Activated CD8-positive, alpha-beta memory T cell treated with anti-CD3 and anti-CD28 coated beads, Interleukin-2, amount 50 U/mL, for 24 hours (primary cell): ENCODE measurements at regions not wholly inside any gene's neighbourhood (a gene's known extent, or its start where the extent isn't known, plus 50 kb on each side); places are given as distances from the start of the nearest gene placed in this dataset.

ENCODE experiments used
- DNase-seq: peaks from one replicate; pipeline ENCODE4 v3.0.0-alpha.2; 2020; ENCODE audit errors: extremely low read depth

DNA sequence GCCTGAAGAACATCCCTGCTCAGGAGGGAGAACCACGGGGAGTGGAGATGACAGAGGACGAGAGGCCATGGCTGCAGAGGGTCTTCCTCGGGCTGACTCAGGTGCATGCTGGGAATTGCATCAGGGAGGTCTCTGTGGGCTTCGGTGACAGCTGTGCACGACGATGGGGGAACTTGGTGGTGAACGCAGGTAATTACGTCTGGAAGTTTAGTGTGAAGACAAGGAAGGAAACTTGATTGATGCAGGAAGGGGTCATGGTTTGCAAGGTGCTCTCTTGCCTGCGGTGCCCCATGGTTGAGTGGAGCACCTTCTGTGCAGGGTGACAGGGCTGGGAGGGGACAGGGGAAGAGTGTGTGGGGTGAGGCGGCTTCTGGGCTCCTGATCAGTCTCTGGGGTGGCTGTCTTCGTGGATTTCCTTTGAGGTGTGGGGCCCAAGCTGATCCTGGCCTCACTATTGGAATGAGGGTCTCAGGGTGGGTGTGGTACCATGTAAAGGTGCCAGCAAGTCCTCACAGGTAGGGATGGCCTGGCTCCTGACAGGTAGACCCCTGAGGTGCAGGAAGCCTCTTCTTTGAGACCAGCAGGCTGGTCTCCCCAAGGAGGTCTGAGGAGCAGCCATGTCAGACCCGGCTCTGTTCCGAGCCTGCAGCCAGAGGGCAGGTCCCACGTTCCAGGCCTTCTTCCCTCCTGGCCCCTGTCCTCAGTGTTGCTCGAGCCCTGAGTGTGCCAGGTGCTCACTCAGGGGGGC, 1020.1 kb downstream of the TBC1D22A start:
- no peak for DNase-seq

DNA sequence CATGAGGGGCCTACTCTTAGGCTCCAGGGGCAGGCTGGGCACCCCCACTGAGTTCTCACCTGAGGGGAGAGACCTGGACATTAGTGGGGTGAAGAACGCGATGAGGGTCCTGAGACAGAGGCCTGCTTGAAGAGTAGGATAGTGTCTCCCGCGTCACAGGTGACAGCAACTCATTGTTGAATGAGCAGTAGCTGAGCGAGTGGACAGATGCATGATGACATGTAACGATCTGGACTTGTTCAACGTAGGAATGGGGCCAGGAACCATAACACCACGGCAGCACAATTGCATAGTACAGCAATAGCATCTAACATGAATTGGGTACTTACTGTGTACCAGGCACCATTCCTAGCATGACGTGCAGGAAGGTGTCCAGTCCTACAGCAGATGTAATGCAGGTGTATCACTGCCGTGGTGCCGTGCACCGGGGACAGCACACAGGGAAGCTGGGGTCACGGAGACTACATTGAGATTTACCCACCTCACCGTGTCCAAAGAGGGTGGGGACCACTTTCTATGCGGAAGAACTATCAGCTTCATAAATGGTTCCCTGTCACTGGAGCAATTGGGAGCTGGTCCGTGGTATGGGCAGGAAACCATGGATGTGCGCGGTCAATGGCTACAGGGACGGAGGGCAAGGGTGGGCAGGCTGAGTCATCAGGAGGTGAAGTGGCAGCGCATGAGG, 1019.1 kb downstream of the TBC1D22A start:
- DNase-seq, result no peak

DNA sequence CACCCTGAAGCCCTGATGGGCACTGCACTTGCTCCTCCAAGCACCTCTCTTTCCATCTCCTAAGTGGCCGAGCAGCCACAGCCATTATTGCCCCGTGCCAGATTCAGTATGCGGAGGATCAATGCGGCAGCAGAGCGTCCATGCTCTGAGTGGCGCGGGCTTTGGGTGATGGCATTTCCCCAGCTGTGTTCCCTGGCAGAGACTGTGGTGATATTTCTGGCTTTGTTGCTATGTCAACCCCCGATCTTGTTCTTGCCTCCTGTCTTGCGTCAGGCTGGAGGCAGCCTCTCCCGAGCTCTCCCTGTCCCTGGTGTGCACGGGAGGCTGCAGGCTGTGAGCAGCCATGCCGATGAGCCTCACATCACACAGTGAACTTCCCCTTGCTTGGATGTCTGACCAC, 1018.6 kb downstream of the TBC1D22A start:
- DNase-seq, result no peak

DNA sequence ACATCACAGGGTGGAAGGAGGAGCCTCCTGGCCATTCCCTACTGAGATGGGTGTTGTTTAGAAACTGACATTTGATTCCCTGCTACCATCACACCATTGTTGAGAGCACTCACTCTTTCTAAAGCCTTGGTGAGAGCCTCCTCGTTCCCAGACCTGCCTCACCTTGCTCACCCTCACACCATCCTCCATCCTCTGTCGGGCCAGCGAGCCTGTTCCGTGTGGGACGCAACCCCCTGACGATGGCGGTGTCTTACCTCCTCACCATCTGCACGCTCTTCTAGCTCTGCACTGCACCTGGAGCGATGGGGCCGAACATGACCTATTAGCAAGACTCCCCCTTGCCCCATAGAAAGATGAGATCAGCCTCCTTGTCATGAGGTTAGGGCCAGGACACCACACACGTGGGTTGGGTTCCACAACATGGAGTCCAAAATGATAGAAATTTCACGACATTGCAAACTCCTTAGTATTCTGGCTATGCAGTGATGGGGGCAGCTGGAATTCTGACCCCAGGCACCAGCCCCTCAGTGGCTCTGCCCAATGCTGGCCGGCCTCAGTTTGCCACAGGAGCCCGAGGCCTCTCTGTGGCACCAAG, 1017.9 kb downstream of the TBC1D22A start:
- no peak for DNase-seq

DNA sequence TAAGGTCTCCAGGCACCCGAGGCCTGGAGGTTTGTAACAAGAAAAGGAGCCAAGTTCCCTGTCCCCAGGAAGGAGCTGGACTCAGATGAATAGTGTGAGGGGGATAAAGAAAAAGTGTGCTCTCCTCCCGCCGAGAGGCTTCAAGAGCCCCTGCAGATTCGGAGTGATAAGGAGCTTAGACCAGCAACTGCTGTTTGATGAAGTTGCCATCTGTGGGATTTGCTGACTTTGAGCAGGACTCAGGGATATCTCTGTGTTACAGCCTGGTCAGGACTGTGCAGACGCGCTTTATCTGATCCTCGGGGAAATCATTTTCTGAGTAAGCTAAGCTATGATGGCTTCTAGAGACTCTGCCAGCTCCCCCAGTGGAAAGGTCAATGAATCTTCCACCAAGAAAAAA, 1017.0 kb downstream of the TBC1D22A start:
- no peak for DNase-seq

DNA sequence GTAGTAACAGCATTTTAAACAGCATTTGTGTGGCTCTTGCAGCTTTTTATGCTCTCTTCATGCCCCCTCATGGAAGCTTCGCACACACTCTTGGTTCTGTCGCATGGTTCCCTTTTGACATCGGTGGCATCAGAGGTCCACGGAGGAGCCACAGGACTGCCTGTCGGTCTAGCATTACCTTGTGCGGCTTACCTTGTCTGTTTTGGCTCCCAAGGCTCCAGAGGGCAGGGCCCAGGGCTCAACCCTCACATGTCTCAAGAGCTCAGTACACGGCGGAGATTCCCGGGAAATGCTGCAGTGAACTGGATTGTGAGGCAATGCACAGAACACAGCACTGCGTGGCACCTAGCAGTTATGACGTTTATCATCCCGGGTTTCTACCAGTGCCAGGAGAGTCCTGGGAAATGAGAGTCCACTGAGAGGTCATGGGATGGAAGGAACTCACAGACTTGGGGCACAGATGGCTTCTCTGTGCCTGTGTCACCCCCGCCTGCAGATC, 1015.8 kb downstream of the TBC1D22A start:
- DNase-seq, result no peak

DNA sequence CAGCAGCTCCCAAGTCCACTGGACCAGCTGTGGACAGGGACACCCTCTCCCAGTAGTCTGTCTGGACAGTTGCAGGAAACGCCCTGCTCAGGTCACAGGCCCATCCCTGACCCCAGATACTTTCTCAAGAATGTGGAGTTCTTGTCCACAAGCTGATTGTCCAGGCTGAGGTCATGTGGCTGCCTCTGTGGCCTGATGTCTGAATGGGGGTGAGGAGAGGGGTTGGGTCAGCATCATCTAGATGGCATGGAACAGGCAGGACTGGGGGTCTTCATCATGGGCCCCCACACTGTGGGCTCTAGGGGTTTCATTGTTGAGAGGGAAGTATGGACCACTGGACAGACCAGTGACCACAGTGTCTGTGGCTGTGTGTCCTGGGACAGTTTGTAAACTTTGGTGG, 1015.0 kb downstream of the TBC1D22A start:
- DNase-seq, result no peak

DNA sequence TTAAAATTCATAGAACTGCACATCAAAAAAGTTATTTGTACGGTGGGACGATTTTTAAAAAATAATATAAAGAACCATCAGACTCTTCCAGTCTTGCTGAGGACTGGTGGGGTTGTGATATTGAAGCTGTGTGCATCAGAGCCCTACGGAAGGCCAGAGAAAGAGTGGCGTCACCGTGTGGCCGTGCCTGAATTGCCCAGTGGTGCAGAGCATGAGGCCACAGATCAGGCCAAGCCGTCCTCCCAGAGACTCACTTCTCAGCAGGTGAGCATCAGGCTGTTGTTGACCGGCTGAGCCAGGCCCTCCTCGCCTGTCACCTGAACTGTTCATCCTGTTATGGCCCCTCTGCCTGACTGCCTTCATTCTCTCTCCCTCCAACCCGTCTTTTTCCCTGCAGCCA, 1013.9 kb downstream of the TBC1D22A start:
- DNase-seq, result no peak

DNA sequence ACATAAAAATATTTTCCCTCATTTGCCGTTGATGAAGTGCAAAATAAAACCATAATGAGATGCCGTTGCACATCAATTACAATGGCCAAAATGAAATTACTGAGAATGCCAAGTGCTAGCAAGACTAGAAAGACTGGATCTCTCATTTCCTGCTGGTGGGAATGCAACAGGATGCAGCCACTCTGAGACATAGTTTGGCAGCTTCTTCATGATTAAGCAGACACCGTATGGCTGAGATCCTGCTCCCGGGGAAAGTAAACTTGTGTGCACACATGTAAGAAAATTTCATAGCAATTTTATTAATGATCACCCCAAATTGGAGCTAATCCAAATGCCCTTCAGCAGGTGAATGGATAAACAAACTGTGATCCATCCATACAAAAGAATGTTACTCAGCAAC, 1013.2 kb downstream of the TBC1D22A start:
- DNase-seq, result no peak

DNA sequence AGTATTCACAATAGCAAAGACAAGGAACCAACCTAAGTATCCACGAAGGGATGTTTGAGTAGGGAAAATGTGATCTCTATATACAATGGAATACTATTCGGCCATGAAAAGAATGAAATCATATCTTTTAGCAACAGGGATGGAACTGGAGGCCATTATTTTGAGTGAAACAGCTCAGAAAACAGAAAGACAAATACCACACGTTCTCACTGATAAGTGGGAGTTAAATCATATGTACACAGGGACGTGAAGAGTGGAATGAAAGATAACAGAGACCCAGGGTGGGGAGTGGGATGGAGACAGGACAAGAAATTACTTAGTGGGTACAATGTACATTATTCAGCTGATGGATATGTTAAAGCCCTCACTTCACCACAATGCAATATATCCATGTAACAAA, 1012.7 kb downstream of the TBC1D22A start:
- no peak for DNase-seq

DNA sequence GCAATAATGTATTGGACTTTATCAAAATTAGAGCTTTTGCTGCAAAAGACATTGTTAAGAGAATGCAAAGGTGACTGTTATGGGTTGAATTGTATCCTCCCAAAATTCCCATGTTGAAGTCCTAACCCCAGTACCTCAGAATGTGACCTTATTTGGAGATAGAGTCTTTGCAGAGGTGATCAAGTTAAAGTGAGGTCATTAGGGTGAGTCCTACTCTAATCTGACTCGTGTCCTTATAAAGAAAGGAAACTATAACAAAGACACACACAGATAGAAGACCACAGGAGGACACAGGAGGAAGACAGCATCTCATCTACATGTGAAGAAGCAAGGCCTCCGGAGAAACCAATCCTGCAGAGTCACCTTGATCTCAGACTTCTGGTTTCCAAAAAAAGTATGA, 1011.2 kb downstream of the TBC1D22A start:
- DNase-seq, result no peak

DNA sequence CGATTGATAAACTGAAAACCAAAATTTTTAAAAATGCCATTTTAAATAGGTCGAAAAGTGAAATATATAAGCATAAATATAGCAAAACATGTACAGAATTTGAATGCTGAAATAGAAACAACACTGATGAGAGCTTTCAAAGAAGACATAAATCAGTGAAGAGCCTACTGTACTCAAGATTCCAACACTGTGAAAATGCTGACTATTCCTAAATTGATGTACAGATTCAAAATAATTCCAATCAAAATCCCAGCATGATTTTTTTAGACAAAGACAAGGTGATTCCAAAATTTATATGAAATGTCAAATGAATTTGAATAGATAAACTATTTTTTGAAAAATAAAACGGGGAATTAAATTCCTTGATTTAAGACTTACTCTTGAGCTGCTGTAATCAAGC, 1010.4 kb downstream of the TBC1D22A start:
- no peak for DNase-seq

DNA sequence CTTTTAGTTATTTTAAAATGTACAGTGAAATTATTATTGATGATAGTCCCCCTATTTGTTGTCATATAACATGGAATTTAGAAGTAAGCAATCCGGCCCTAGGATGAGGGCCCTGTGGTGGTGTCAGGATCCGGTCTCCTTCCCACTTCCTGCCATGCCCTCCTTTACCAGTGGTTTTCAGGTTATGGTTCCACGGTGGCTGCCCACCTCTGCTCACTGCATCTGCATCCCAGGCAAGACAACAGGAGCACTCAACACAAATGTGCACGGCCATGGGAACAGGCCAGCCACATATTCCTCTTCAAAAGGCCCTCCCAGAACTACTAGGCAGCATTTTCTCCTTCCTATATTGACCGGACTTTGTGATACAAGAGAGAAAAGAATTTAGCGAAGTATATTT, 1007.2 kb downstream of the TBC1D22A start:
- no peak for DNase-seq

DNA sequence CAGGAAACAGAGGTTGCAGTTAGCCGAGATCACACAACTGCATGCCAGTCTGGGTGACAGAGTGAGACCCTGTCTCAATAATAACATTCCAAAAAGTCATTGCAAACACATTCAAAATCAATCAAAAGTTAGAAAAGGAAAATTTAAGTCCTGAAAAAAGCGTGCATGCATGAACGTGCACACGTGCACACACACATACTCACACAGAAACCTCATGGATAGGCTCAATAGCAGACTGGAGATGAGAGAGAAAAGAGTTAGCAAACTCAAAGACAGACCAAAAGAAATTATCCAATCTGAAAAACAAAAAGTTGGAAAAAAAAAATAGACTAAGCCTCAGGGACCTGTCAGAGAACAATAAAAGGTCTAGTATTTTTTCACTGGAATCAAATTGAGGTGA, 1005.6 kb downstream of the TBC1D22A start:
- DNase-seq, result no peak

DNA sequence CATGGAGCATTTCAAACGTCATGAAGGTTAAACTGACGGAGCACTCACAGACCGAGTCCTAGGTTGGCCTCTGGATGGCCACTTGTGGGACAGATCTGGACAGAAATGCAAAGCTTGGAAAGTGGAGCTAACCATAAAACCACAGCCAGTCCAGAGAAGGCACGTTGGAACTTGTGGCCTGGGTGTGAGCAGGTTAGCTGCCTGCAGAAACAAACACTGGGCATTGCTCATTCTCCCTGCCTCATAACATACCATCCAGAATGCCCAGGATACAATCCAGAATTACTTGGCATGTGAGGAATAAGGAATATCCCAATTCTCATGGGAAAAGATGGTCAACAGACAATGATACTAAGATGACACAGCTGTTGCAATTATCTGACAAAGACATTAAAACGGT, 1005.0 kb downstream of the TBC1D22A start:
- no peak for DNase-seq

DNA sequence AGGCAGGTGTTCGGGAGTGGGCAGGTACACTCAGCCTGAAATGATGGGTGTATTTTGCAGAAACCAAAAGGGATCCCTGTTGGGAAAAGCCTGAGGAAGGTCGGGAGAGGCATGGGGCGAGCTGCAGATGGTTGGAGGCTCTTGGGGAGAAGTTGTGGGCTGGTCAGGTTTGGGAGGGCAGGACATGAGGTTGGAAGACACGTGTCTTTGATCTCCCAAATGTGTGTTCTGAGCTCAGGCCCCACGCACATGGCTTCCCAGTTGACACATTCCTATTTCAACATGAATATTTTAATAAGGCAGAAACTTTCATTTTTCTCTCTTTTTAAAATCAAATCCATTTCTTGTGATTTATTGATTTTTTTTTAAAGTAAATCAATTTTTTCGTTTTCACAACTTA, 1003.3 kb downstream of the TBC1D22A start:
- DNase-seq, result no peak

DNA sequence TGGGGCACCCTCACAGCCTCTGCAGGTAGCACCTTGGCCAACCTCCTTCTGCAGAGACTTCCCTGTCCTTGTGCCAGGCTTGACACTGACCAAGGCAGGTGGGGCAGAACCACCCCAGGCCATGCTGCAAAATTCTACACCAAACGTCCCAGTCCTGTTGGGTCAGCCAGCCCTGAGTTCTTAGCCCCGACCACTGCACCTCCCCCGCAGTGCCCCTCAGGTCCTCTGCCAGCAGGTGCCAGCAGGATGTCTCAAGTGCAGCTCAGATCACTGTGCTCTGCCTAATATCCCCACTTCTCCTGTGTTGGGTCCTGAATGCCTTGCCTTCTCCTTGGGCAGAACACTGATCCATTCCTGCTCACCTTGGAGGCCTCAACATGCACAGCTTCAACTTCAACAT, 999.7 kb downstream of the TBC1D22A start:
- DNase-seq, result no peak

DNA sequence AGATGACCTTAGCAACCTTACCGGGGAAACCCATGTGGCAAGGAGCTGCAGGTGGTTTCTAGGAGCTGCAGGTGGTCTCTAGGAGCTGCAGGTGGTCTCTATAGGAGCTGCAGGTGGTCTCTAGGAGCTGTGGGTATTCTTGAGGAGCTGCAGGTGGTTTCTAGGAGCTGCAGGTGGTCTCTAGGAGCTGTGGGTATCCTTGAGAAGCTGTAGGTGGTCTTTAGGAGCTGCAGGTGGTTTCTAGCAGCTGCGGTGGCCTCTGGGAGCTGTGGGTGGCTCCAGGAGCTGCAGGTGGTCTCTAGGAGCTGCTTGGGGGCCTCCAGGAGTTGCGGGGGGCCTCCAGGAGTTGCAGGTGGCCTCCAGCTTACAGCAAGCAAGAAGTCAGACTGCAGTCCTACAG, 997.5 kb downstream of the TBC1D22A start:
- no peak for DNase-seq

DNA sequence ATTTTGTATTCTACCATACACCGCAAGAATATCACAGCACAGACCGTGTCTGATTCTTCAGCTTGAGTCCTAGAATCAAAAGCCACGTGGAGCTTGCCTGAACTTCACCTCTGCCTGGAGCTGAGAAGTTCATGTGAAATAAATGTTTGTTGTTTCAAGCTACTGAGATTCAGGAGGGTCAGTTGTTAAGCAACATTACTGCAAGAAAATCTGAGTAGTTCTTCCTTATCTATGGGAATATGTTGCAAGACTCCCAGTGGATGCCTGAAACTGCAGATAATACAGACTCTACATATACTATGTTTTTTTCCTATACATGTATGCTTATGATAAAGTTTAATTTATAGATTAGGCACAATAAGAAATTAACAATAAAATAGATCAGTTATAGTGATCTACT, 995.3 kb downstream of the TBC1D22A start:
- no peak for DNase-seq

DNA sequence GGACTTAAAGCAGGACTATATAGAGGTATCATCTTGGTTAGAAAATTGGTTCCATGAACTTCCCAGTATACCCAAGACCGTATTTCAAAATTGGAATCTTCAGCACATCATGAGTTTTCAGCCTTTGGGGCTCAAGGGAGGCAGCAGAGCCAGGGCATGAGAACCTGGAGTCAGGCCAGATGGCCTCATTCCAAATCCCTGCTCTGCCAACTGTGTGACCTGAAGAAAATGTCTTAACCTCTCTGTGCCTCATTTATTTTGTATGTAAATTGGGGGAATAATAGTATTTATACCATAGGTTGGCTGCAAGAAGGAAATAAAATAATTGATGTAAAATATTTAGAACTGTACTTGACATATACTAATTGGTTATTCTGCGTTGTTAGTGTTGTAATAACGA, 987.6 kb downstream of the TBC1D22A start:
- no peak for DNase-seq

DNA sequence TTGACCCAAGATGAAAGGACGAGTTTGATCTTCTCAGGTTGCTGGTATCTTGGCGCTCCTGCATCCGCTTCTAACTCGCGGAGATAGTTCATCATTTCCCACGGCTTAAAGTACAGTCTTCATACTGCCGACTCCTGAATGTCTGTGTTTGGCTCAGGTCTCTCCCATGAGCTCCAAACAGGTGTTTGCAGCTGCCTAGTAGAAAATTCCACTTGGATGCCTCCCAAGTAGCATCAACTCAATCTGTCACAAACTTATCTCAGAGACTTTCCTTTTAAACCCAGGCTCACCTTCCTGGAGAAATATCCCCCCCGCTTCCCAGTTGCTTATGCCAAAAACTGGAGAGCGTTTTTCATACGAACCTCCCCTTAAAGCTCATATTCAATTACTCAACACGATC, 986.5 kb downstream of the TBC1D22A start:
- DNase-seq, result no peak

DNA sequence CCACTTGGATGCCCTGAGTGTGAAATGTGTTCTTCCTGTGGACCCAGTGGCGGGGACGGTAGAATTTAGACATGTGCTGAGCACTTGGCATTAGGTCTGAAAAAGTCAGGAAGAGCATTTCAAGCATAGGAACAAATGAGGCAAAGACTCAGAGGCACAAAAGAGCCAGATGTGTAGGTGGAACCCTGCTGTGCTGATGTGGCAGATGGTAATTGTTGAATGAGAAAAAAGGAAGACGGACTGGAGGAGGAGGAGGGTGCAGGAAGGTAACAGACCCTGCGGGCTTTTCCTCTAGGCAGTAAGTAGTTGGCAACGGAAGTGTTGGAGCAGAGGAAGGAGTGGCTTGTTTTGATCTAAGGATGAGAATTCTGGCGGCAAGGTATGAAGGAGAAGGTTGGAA, 985.8 kb downstream of the TBC1D22A start:
- DNase-seq, result no peak

DNA sequence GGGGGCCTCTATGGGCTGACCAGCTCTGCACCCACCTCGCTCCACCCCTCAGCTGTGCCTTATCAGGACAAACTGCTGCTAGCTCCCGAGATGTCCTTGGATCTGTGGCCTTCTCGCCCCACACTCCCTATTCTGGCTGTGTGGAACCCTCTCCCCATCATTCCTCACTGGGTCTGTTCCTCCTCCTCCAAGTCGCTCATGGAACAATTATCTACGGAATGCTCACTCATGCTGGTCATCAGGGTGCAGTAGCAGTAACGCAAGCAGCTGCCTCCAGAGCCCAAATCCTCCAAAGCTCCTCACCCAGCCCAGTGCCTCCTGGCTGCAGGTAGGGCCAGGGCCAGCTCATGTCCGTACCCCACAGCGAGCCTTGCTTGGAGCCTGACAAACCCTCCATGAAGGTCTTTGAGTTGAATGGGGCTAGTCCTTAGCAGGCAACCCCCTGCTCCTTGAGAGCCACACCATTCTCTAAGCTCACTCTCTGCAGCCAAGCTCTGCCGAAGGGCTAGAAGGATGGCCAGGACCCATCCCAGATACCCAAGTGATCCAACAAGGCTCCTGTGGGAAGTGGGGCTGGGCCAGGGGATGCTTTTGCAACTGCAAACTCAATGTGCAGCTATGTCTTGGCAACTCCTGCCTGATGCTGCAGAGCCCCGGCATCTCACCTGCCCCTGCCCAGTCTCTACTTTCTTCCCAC, 977.8 kb downstream of the TBC1D22A start:
- DNase-seq, result no peak
